Endothelial cell of umbilical vein (primary cell): ENCODE measurements at regions not wholly inside any gene's neighbourhood (a gene's known extent, or its start where the extent isn't known, plus 50 kb on each side); places are given as distances from the start of the nearest gene placed in this dataset.

ENCODE experiments used
- BruUV-seq: library from RNA; stranded (reverse); fragments of 400-500 nt; replicated peaks from 2 replicates; lab custom pipeline; 2021; lab: Mats Ljungman, UMichigan
- CTCF ChIA-PET: fragments of 300-600, 350-600 bp; sonication (Branson Sonifier 250); formaldehyde crosslinking; loops from one replicate; lab custom pipeline; 2021; ENCODE audit warnings: antibody characterized with exemption, inconsistent platforms; lab: Charles Lee
- POLR2A ChIA-PET: fragments of 300-600, 350-600 bp; sonication (Branson Sonifier 250); formaldehyde crosslinking; loops from one replicate; lab custom pipeline; 2021; ENCODE audit warnings: antibody characterized with exemption, inconsistent platforms; lab: Charles Lee
- DNase-seq: peaks from one replicate; pipeline ENCODE4 v3.0.0-alpha.2; 2011; ENCODE audit warnings: low read depth, low spot score
- FAIRE-seq: peaks from 2 replicates; lab custom pipeline; 2011; peaks lifted over from hg19 to GRCh38; lab: Jason Lieb, UNC
- H2AFZ ChIP-seq: 2 replicates; pipeline ENCODE4 v1.6.0; 2012; ENCODE audit warnings: low read depth, low read length, control low read depth, inconsistent platforms
- H3K27ac ChIP-seq: 2 replicates; pipeline ENCODE4 v1.5.1; 2011; ENCODE audit warnings: low read depth, mild to moderate bottlenecking, control low read depth, low read length, moderate library complexity; ENCODE audit not compliant: insufficient read depth
- H3K27me3 ChIP-seq, 2 experiments: 2 replicates each; pipeline versions ENCODE4 v1.6.0 to v1.6.1; 2011; ENCODE audit warnings: low read length in 2 of 2, mixed read lengths in 1 of 2; ENCODE audit not compliant: control insufficient read depth in 2 of 2, insufficient read depth in 2 of 2
- H3K36me3 ChIP-seq, 2 experiments: 2 replicates in 1 of 2; 3 replicates in 1 of 2; pipeline ENCODE4 v1.5.1; 2011; ENCODE audit warnings: low read length in 2 of 2, mild to moderate bottlenecking in 1 of 2, moderate library complexity in 1 of 2; ENCODE audit not compliant: control insufficient read depth in 2 of 2, insufficient read depth in 2 of 2; ENCODE audit errors: extremely low read depth in 1 of 2
- H3K4me1 ChIP-seq: 3 replicates; pipeline ENCODE4 v1.5.1; 2011; ENCODE audit warnings: mild to moderate bottlenecking, low read length; ENCODE audit not compliant: control insufficient read depth, insufficient read depth; ENCODE audit errors: extremely low read depth
- H3K4me2 ChIP-seq: 2 replicates; pipeline ENCODE4 v1.6.1; 2011; ENCODE audit warnings: low read length, control low read depth, mixed read lengths; ENCODE audit not compliant: insufficient read depth
- H3K4me3 ChIP-seq, 3 experiments: fragments of 200-600 bp in 1 of 3; sonication (generic), shearing (Covaris generic) in 1 of 3; replicated peaks in 1 of 3; 2 replicates each; pipeline ENCODE4 v1.5.1; 2011 to 2016; ENCODE audit warnings: control low read depth in 3 of 3, low read length in 3 of 3, mild to moderate bottlenecking in 2 of 3, inconsistent platforms in 1 of 3, low read depth in 1 of 3, moderate library complexity in 1 of 3; ENCODE audit not compliant: insufficient read depth in 1 of 3
- H3K79me2 ChIP-seq: 2 replicates; pipeline ENCODE4 v1.6.0; 2012; ENCODE audit warnings: low read length, inconsistent platforms; ENCODE audit not compliant: control insufficient read depth, insufficient read depth
- H3K9ac ChIP-seq: replicated peaks from 2 replicates; pipeline ENCODE3; 2011; ENCODE audit warnings: low read length, control low read depth; ENCODE audit not compliant: insufficient read depth; ENCODE audit errors: extremely low read depth
- H3K9me1 ChIP-seq: replicated peaks from 3 replicates; pipeline ENCODE4 v1.6.0; 2011; ENCODE audit warnings: mild to moderate bottlenecking, low read length; ENCODE audit not compliant: control insufficient read depth, insufficient read depth; ENCODE audit errors: extremely low read depth
- H3K9me3 ChIP-seq: replicated peaks from 2 replicates; pipeline ENCODE4 v1.5.1; 2012; ENCODE audit warnings: low read length, inconsistent platforms; ENCODE audit not compliant: control insufficient read depth, insufficient read depth
- H4K20me1 ChIP-seq: replicated peaks from 2 replicates; pipeline ENCODE3; 2011; ENCODE audit warnings: mild to moderate bottlenecking, low read length; ENCODE audit not compliant: control insufficient read depth, insufficient read depth; ENCODE audit errors: extremely low read depth
- CTCF ChIP-seq, 2 donors: IDR thresholded peaks; 1 replicate in 1 of 2; 2 replicates in 1 of 2; pipeline ENCODE4 v1.5.1; 2011; ENCODE audit warnings: low read length in 2 of 2, mild to moderate bottlenecking in 2 of 2, moderate library complexity in 2 of 2, control low read depth in 1 of 2, inconsistent platforms in 1 of 2, low read depth in 1 of 2; ENCODE audit not compliant: insufficient read depth in 1 of 2; ENCODE audit errors: extremely low read depth in 1 of 2
- EZH2 ChIP-seq: IDR thresholded peaks from 2 replicates; pipeline ENCODE4 v1.6.1; 2012; ENCODE audit warnings: borderline replicate concordance, low read depth, mild to moderate bottlenecking, moderate library complexity, low read length, inconsistent platforms; ENCODE audit not compliant: severe bottlenecking
- FOS ChIP-seq: IDR thresholded peaks from 2 replicates; pipeline ENCODE4 v1.6.1; 2011; ENCODE audit warnings: mild to moderate bottlenecking, low read length, moderate library complexity, borderline replicate concordance; ENCODE audit not compliant: insufficient read depth
- GATA2 ChIP-seq: IDR thresholded peaks from 2 replicates; pipeline ENCODE4 v1.7.0; 2011; ENCODE audit warnings: low read depth, mild to moderate bottlenecking, moderate library complexity, mixed read lengths, low read length; ENCODE audit not compliant: insufficient read length, insufficient read depth
- JUN ChIP-seq: IDR thresholded peaks from 2 replicates; pipeline ENCODE4 v1.6.1; 2011; ENCODE audit warnings: borderline replicate concordance, low read depth; ENCODE audit not compliant: insufficient read length, insufficient read depth
- MAX ChIP-seq: IDR thresholded peaks from 2 replicates; pipeline ENCODE4 v1.6.1; 2011; ENCODE audit not compliant: insufficient read depth, insufficient read length
- MYC ChIP-seq: IDR thresholded peaks from one replicate; pipeline ENCODE4 v1.6.1; 2011; ENCODE audit warnings: mild to moderate bottlenecking, low read depth, low read length
- POLR2A ChIP-seq: IDR thresholded peaks from 2 replicates; pipeline ENCODE4 v1.6.1; 2012; ENCODE audit warnings: low read depth, mild to moderate bottlenecking, control low read depth, low read length
- POLR2AphosphoS5 ChIP-seq: IDR thresholded peaks from 2 replicates; pipeline ENCODE4 v1.6.1; 2012; ENCODE audit warnings: low read depth, mild to moderate bottlenecking, control low read depth, low read length, moderate library complexity; ENCODE audit not compliant: insufficient read depth
- dilution Hi-C: fragments of 300-500 bp; cut with MboI; formaldehyde crosslinking; loops from one replicate; pipeline ENCODE4 v1.15.0; 2019; ENCODE audit warnings: low sequenced_read_pairs; ENCODE audit not compliant: extremely low pct_ligation_motif_present
- intact Hi-C: fragments of 100-400 bp; cut with micrococcal nuclease; formaldehyde crosslinking; loops from one replicate; pipeline ENCODE4 v1.10.0; 2022

DNA sequence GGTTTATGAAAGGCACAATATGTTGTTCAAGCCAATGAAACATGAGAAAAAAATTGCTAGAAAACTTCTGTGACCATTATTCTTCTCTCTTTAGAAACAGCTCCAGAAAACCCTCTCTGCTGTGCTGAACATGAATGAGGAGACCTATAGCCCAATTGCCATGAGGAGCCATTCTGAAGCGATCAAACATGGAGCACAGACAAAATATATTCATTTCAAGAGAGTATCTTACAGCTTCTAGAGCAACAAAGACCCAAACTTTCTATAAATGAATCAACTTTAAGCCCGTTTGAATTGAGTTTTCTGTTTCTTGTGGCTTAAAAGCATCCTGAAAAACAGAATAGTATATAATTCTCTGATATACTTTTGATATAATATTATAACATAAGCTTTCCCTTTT is 83.4 kb upstream of the UCN3 start:
- intact Hi-C loops = loop anchor here (5.0 kb wide), 1 partner anchor 189 kb away; the partner anchor contains the start of gene AKR1C3
- H3K27me3 ChIP-seq = no peaks in the 10 kb centered on the region
- ChIA-PET CTCF (interaction anchor here (0.5 to 2.5 kb wide), 5 partner anchors 13 to 432 kb away, joined by 3 to 21 read pairs (median 4); no protein-coding TSS in a partner anchor), POLR2A (no interaction called here)
- TF ChIP-seq GATA2 (no peak), MAX (no peak), CTCF (IDR thresholded peaks at IDR 0.05; ENCODE audit: extremely low read depth in 1 of 2, insufficient read depth in 1 of 2, low read depth in 1 of 2, low read length in 2 of 2) (no peak), EZH2 (no peak), POLR2A (no peak), JUN (no peak), FOS (no peak), MYC (no peak), POLR2AphosphoS5 (no peak)
- dilution Hi-C loops = no loop called here
- no peaks in the 10 kb centered on the region for H3K79me2 ChIP-seq
- H4K20me1 ChIP-seq = no peaks in the 10 kb centered on the region
- H3K27ac ChIP-seq = no peak overlapping the region
- H3K9me1 ChIP-seq = no peaks in the 10 kb centered on the region
- no peaks in the 10 kb centered on the region for H3K9me3 ChIP-seq
- H3K36me3 ChIP-seq = no peaks in the 10 kb centered on the region
- H2AFZ ChIP-seq = no peak overlapping the region
- no peak for DNase-seq
- no peak overlapping the region for H3K4me2 ChIP-seq
- no peak for FAIRE-seq
- no peak overlapping the region for H3K9ac ChIP-seq
- BruUV-seq = no TSS peak
- peaks cover 14% of the 10 kb centered on the region for H3K4me1 ChIP-seq
- no peak overlapping the region for H3K4me3 ChIP-seq
